ENCODE measurements at regions not wholly inside any gene's neighbourhood (a gene's known extent, or its start where the extent isn't known, plus 50 kb on each side); places are given as distances from the start of the nearest gene placed in this dataset. TPM values are rescaled to one million over a fixed set of nuclear protein-coding genes. Genes with fewer than 3 reads are reported as not detected.

Small RNA genes in the stretch of these regions (small RNA-seq; reads per million reads assigned to genes)
- gene AL356277.1 (ENCODE audit: low replicate concordance) = not detected
- gene TXNP7 (ENCODE audit: low replicate concordance) = not detected

Data from GM23338 (cell line).